Activated T-helper 17 cell treated with anti-CD3 and anti-CD28 coated beads, Interleukin-2, amount 50 U/mL, for 72 hours (primary cell): ENCODE measurements at regions not wholly inside any gene's neighbourhood (a gene's known extent, or its start where the extent isn't known, plus 50 kb on each side); places are given as distances from the start of the nearest gene placed in this dataset.
A peak's percentile ranks its signal among the peaks of the same experiment; 100 is the strongest.
"Not testable (repeated sequence)": the region's sequence is repeated elsewhere in the genome, so short reads cannot be mapped to it uniquely, and the experiment has no call there.

Experiments
- ATAC-seq: fragments of 150-1000 bp; cut with Tn5 transposase; replicated peaks from 2 replicates; pipeline ENCODE4 v1.10.0; 2021; ENCODE audit warnings: mild to moderate bottlenecking, moderate library complexity
- H3K27ac Mint-ChIP-seq: one replicate; pipeline ENCODE4 v1.8.0; 2022; ENCODE audit warnings: mixed read lengths
- H3K27me3 Mint-ChIP-seq: one replicate; pipeline ENCODE4 v1.8.0; 2022; ENCODE audit warnings: mixed read lengths
- H3K36me3 Mint-ChIP-seq: one replicate; pipeline ENCODE4 v1.8.0; 2022; ENCODE audit warnings: low read depth, mild to moderate bottlenecking, mixed read lengths
- H3K4me1 Mint-ChIP-seq: one replicate; pipeline ENCODE4 v1.8.0; 2022; ENCODE audit warnings: mixed read lengths
- H3K4me3 Mint-ChIP-seq: one replicate; pipeline ENCODE4 v1.8.0; 2022; ENCODE audit warnings: mild to moderate bottlenecking, mixed read lengths
- H3K9me3 Mint-ChIP-seq: one replicate; pipeline ENCODE4 v1.8.0; 2022; ENCODE audit warnings: mixed read lengths

DNA sequence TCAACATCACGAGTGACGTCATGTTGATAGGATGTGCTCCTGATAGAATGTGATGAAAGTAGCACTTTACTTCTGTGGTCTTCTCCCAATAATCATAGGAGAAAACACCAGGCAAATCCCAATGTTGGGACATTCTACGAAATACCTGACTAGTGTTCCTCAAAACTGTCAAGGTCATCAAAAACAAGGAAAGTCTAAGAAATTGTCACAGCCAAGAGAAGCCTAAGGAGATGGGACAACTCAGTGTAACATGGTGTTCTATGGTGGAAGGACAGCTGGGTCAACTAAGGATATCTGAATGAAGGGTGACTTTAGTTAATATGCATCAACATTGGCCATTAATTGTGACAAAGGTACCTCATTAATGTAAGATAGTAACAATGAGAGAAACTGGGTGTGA lies 180.0 kb upstream of the PLGLB2 start:
- ATAC-seq = not testable (repeated sequence)

DNA sequence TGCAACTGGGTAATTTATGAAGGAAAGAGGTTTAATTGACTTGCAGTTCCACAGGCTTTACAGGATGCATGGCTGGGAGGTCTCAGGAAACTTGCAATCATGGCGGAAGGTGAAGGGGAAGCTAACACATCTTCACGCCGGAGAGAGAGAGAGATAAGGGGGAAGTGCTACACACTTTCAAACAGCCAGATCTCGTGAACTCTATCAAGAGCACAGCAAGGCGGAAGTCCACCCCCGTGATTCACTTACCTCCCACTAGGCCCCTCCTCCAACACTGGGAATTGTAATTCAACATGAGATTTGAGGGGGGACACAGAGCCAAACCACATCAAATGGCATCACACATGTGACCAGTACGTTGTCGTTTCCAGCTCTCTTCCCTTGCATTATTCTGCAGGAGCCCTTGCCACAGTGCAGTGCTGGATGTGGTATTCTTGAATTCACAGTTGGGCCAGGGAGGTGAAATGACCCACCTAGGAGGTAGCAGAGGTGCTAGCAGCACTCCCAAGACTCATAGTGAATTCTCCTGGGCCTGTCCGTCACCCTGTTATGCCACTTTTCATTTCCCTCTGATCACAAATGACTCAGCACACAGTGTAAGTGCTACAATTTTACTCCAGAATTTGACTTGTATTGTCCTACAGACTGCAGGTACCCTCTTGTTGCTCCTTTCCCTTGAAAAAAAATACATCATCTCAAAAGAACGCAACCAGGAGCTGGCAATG lies 179.2 kb upstream of the PLGLB2 start:
- H3K4me3 Mint-ChIP-seq = peak overlapping the region; percentile 13
- not testable (repeated sequence) for H3K27ac Mint-ChIP-seq
- ATAC-seq = peak; percentile 57

More for the DNA sequence above, 180.0 kb upstream of the PLGLB2 start:
- not testable (repeated sequence) for H3K4me3 Mint-ChIP-seq, H3K27me3 Mint-ChIP-seq, H3K9me3 Mint-ChIP-seq, H3K4me1 Mint-ChIP-seq, H3K36me3 Mint-ChIP-seq, H3K27ac Mint-ChIP-seq

DNA sequence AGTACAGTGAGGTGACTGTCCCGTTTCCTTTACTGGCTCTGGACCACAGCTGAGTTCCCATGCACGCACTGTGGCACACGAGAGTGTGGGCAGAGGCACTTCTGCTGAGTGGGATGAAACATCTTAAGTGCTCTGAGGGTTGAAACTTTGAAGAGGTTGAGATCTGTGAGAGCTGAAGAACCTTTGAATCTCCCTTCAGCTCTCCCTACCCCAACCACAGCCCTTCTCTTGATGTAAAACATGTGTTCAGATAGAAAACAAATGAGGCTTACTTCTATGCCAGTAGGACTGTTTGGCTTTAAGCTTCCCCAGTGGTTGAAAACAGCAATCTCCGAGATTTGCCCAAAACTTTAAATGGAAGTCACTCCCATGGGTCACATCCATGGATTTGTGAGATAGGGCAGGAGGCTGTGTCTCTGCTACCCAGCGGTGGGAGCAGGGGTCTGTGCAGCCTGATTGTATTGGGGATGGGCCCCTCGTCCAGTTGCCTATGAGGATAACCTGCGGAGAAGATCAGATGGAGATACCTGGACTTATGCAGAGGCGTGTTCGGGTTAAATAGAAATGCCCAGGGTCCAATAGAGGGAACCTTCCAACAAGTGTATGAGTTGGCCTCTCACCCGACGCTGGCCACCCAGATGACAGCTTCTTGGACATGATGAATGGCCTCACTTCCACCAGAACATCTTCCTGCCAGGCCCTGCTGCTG lies 178.0 kb upstream of the PLGLB2 start:
- not testable (repeated sequence) for H3K4me1 Mint-ChIP-seq, H3K27ac Mint-ChIP-seq, H3K27me3 Mint-ChIP-seq, H3K36me3 Mint-ChIP-seq, H3K9me3 Mint-ChIP-seq
- H3K4me3 Mint-ChIP-seq = peak overlapping the region; percentile 51
- ATAC-seq = peak; percentile 68

More for the DNA sequence above, 179.2 kb upstream of the PLGLB2 start:
- H3K4me1 Mint-ChIP-seq, H3K9me3 Mint-ChIP-seq, H3K27me3 Mint-ChIP-seq, H3K36me3 Mint-ChIP-seq: not testable (repeated sequence)

DNA sequence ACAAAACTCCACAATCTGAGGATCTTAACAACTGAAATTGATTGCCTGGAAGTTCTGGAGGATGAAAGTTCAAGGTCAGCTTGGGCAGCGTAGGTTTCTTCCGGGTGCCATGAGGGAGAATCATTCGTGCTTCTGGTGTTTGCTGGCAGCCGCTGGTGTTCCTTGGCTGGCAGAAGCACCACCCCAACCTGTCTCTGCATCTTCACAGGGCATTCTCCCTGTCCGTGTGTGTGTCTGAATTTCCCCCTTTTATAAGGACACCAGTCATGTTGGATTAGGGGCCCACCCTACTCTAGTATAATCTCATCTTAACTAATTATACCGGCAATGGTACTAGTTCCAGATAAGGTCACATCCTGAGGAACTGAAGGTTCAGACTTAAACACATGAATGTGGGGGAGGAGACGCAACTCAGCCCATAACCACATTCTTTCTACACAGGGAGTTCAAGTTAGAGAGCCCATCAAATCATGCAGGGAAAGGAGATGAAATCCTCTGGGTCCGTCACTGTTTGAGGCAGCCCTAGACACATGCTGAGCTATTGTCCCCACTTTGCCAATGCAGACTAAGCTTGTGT lies 175.9 kb upstream of the PLGLB2 start:
- not testable (repeated sequence) for H3K27ac Mint-ChIP-seq
- ATAC-seq = peak; percentile 41

DNA sequence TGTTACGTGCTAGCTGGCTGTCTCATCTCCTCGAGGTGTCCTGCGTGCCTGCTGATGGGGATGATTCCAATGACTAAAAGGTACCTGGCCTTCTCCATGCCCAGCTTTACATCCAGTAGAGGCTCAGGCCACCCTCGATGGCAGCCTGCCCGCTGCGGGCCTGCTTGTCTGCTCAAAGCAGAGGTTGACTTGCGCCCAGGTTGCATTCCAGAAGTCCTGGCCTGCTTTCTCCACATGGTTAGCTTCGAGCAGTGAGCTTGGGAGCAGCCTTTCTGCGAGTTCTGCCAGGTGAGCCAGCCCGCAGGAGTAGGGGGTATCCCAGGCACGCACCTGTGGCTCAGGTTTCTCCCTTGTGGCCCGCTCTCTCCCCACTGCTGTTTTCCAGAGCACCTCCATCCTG lies 175.0 kb upstream of the PLGLB2 start:
- not testable (repeated sequence) for H3K27me3 Mint-ChIP-seq, H3K4me1 Mint-ChIP-seq, H3K4me3 Mint-ChIP-seq, H3K9me3 Mint-ChIP-seq, ATAC-seq, H3K36me3 Mint-ChIP-seq, H3K27ac Mint-ChIP-seq

More for the DNA sequence above, 175.9 kb upstream of the PLGLB2 start:
- H3K36me3 Mint-ChIP-seq, H3K4me1 Mint-ChIP-seq, H3K4me3 Mint-ChIP-seq, H3K27me3 Mint-ChIP-seq, H3K9me3 Mint-ChIP-seq: not testable (repeated sequence)

DNA sequence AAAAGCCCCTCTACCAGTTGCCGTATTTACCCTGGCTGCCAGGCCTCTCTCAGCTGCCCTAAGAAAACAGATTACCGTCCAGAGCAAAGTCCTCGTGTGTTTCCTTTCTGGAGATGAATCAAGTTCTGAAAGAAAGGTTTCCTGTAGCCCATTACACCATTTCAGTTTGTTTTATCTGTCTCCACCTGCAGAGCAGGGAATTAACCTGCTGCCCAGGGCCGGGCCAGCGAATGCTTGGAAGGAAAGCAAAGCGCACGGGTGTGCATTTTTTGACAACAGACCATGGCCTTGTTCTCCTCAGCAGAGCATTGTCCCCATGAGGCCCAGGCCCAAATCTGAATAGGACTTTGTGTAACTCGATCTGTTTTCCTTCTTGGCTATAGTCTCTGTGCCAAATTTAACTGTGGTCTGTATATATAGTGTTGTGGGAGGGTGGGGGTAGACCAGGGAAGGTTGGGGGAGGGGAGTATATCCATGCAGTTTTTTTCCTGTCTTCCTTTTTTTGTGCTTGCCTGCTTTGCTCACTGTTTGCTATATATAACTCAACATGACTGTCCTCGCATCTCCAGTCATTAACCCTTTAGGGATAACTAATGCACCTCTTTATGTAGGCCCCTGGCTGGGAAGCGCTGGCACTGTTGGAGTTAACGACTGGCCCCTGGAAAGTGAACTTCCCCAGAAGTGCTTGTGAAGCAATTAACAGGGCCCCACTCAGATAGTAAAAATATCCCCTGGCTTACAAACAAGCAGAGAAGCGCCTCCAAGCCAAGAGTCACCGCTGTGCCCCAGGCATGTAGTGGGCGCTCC lies 174.3 kb upstream of the PLGLB2 start:
- H3K27ac Mint-ChIP-seq = not testable (repeated sequence)

DNA sequence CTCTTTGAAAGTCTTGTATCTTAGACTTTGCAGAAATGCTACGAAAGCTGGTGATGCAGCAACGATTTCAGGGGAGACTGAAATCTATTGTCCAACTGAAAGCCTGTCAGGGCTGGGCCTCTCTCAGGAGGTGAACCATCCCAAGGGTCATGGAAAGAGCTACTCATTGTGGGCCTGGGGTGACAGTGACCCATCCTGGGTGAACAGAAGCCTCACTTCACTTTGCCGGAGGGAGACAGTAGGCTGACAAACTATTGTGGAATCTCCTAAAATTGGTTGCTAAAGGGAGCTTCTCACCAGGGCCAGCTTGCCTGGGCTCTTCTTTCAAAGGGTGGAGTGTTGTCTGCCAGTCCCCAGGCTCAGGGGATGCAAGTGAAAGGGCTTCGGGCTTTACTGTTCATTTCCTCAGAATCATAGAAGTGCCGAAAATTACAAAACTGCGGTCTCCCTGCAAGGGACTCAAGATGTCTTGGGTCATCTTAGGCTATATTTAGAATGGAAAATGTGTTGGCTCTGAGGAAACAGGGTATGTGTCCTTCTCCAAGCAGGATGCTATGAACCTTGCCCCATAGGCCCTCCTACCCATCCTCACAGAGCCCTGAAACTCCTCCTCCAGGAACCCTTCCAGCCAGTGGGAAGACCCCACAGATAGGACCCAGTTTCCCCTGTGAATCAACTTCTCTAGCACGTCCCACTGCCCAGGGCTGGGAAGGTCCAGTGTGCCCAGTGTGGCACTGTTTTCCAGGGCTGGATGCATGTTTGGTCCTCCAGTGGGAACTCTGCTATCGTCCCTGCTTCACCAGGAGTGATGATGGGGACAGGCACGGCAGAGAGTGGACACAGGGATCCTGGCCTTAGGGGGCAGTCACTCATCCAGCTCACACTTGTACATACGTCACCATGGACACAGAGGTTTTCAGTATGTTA lies 173.4 kb upstream of the PLGLB2 start:
- not testable (repeated sequence) for H3K27ac Mint-ChIP-seq, H3K9me3 Mint-ChIP-seq, H3K36me3 Mint-ChIP-seq, H3K27me3 Mint-ChIP-seq, H3K4me3 Mint-ChIP-seq, H3K4me1 Mint-ChIP-seq, ATAC-seq

More for the DNA sequence above, 174.3 kb upstream of the PLGLB2 start:
- H3K4me3 Mint-ChIP-seq, H3K27me3 Mint-ChIP-seq, H3K9me3 Mint-ChIP-seq, H3K36me3 Mint-ChIP-seq, ATAC-seq, H3K4me1 Mint-ChIP-seq: not testable (repeated sequence)

DNA sequence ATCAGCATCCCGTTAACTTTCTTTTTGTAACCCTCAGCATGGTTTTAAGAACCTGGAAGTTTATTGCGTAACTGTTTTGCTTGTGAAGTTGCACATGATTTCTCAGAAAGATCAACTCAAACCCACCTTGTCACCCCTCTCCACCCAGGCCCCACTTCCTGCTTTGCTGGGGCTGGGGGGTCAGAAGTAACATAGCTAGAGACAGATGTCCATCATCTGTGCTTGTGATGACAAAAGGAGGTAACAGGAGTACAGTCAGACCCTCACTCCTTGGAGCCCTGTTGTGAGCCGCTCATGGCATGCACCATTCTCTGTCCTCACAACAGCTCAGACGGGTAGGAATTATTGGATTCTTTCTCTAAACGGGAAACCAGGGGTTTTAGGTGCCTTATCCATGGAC lies 172.7 kb upstream of the PLGLB2 start:
- not testable (repeated sequence) for H3K36me3 Mint-ChIP-seq, H3K4me3 Mint-ChIP-seq, H3K4me1 Mint-ChIP-seq, H3K27ac Mint-ChIP-seq, H3K27me3 Mint-ChIP-seq, H3K9me3 Mint-ChIP-seq
- peak; percentile 15 for ATAC-seq

DNA sequence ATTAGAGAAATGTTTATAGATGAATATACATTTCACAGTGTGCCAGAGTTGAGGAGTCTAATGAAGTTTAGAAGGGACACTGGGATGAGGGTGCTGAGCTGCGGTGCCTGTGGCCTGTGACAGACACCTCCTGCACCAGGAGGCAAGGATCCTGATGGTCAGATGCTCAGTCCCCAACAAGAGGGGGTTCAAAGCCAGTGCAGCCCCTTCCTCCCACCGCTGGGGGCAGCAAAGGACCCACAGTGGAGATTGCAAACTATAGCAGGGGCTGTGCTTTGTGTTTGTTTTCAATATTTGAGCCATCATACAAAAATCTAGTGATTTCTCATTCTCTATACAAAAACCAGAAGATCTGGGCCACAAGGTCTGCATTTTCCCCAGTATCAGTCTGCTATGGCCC lies 170.5 kb upstream of the PLGLB2 start:
- H3K27ac Mint-ChIP-seq, H3K27me3 Mint-ChIP-seq, H3K36me3 Mint-ChIP-seq, H3K9me3 Mint-ChIP-seq, H3K4me3 Mint-ChIP-seq, H3K4me1 Mint-ChIP-seq: not testable (repeated sequence)
- peak; percentile 32 for ATAC-seq

DNA sequence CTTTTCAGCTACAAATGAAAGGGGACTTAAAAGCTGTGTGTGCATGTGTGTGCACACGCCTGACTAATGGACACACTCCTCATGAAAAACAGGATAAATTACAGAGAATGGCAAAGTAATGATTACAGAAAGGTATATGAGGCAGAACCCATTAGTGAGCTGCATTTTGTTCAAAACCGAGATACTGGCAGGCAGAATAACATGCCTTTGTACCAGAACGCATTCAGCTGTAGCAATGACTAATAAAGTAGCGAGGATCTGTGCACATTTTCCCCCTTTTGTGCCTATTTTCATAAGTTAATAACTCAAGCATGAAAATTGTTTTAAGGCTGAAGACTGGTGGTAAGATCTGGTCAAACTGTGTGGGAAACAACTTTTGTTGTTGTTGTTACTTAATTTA lies 165.7 kb upstream of the PLGLB2 start:
- H3K4me1 Mint-ChIP-seq, H3K27ac Mint-ChIP-seq, H3K9me3 Mint-ChIP-seq, H3K4me3 Mint-ChIP-seq, ATAC-seq, H3K36me3 Mint-ChIP-seq, H3K27me3 Mint-ChIP-seq: not testable (repeated sequence)

DNA sequence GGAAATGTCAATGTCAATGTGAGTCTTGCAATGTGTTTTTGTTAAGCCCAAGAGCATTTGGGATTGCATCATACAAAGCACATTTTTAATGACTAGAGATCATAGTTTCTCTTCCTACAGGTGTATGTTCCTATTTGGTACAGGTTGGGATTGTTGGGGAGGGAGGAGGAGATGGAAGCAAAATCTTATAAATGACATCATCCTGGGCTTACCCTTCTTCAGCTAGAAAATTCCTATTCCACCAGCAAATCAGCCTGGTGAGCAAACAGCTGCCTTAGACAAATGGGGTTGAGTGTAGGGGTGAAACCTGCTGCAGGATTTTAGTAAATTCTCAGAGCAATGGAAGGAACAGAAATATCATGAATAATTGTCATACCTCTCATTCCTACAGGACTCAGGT lies 165.3 kb upstream of the PLGLB2 start:
- not testable (repeated sequence) for H3K9me3 Mint-ChIP-seq, H3K36me3 Mint-ChIP-seq, H3K27ac Mint-ChIP-seq, H3K4me1 Mint-ChIP-seq, ATAC-seq, H3K4me3 Mint-ChIP-seq, H3K27me3 Mint-ChIP-seq

DNA sequence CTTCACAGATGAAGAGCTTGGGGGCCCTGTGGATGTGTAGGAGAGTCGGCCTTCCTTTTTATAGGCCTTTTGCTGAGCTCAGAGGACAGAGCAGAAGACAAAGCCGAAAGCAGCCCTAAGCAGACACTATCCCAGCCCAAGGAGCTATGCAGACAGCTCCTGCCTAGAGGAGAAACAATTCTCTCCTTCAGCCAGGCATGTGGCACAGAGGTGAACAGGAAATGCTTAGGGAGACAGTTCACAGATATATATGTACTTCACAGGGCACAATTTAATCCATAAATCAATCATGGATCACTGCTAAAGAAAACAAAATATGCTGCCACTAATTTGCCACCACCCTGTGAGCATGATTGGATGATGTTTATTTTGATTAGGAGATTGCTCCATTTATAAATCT lies 164.5 kb upstream of the PLGLB2 start:
- not testable (repeated sequence) for H3K27me3 Mint-ChIP-seq, ATAC-seq, H3K4me3 Mint-ChIP-seq, H3K27ac Mint-ChIP-seq, H3K4me1 Mint-ChIP-seq, H3K9me3 Mint-ChIP-seq, H3K36me3 Mint-ChIP-seq

DNA sequence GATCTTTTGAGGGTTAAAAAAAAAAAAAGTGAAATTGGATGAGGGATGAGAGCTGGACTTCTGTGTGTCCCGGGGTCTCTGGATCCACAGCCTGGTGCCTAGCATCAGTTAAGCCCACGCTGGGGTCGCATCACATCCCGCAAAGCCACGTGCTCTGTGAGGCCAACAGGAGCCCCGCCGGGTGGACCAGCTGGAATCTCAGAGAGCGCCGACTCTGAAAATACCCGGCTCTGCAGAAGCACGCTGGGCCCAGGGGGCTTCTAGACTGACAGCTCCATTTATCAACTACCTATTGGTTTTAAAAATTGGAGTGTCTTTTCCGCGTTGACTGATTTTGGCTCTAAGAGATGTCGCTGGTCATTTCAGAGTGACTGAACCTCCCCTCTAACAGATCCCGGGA lies 164.1 kb upstream of the PLGLB2 start:
- not testable (repeated sequence) for ATAC-seq, H3K4me1 Mint-ChIP-seq, H3K4me3 Mint-ChIP-seq, H3K27ac Mint-ChIP-seq, H3K27me3 Mint-ChIP-seq, H3K9me3 Mint-ChIP-seq, H3K36me3 Mint-ChIP-seq

DNA sequence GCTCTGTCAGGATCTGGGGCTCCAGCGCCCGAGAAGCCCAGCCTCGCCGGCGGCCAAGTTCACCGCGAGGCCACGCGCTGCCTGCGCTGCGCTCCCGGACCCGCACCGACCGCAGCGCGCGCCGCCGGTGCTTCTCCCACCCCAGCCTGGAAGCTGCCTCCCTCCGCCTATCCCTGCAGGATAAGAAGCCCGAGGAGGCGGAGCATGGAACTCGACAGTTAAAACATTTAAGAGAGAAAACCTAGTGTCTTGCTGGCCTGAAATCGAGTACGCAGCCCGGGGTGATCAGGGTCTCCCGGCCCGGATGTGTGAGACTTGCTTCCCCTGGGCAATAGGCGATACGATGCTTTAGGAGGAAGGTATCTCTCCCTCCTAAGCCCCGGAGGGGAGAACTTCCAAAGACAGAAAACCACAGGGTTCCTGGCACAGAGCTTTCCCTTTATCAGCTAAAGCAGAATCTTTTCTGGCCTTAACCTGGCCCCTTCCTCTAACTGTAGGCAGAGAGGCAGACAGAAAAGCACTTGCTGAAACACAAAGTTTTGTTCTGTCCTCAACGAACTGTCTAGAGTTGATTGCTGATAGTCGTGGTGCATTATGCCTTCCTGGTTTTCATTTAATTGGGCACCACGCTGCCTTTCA lies 163.5 kb upstream of the PLGLB2 start:
- ATAC-seq, H3K27ac Mint-ChIP-seq, H3K27me3 Mint-ChIP-seq, H3K4me1 Mint-ChIP-seq, H3K9me3 Mint-ChIP-seq, H3K36me3 Mint-ChIP-seq, H3K4me3 Mint-ChIP-seq: not testable (repeated sequence)
